HEK293 (cell line): ENCODE measurements at regions not wholly inside any gene's neighbourhood (a gene's known extent, or its start where the extent isn't known, plus 50 kb on each side); places are given as distances from the start of the nearest gene placed in this dataset.

Source experiments
- BCL11A ChIP-seq: fragments of 450-650 bp; formaldehyde crosslinking; IDR thresholded peaks from 2 replicates; pipeline ENCODE4 v1.5.1; 2016; ENCODE audit warnings: low read depth, missing biosample characterization, missing genetic modification characterization
- BCL6B ChIP-seq: fragments of 450-650 bp; formaldehyde crosslinking; IDR thresholded peaks from 2 replicates; pipeline ENCODE4 v1.5.1; 2017; ENCODE audit warnings: missing biosample characterization, missing genetic modification characterization
- HOXC10 ChIP-seq: sonication (generic); formaldehyde crosslinking; IDR thresholded peaks from 2 replicates; pipeline ENCODE4 v1.8.1; 2023; ENCODE audit warnings: mild to moderate bottlenecking, missing genetic modification reagents
- IKZF3 ChIP-seq: fragments of 450-650 bp; IDR thresholded peaks from 2 replicates; pipeline ENCODE4 v1.5.0; 2018; ENCODE audit warnings: missing biosample characterization, mild to moderate bottlenecking, missing genetic modification characterization, moderate library complexity
- KLF7 ChIP-seq: fragments of 450-650 bp; formaldehyde crosslinking; IDR thresholded peaks from 2 replicates; pipeline ENCODE4 v1.5.1; 2016; ENCODE audit warnings: missing biosample characterization, missing genetic modification characterization, borderline replicate concordance
- OVOL3 ChIP-seq: fragments of 450-650 bp; formaldehyde crosslinking; IDR thresholded peaks from 2 replicates; pipeline ENCODE4 v1.5.1; 2016; ENCODE audit warnings: missing biosample characterization, missing genetic modification characterization
- SCRT1 ChIP-seq: fragments of 450-650 bp; formaldehyde crosslinking; IDR thresholded peaks from 2 replicates; pipeline ENCODE4 v1.5.1; 2016; ENCODE audit warnings: missing biosample characterization, missing genetic modification characterization, borderline replicate concordance
- SP3 ChIP-seq: fragments of 450-650 bp; formaldehyde crosslinking; IDR thresholded peaks from 2 replicates; pipeline ENCODE4 v1.5.1; 2016; ENCODE audit warnings: missing biosample characterization, missing genetic modification characterization
- ZBTB10 ChIP-seq: fragments of 450-650 bp; formaldehyde crosslinking; IDR thresholded peaks from 2 replicates; pipeline ENCODE4 v1.5.1; 2016; ENCODE audit warnings: missing biosample characterization, missing genetic modification characterization
- ZBTB26 ChIP-seq: fragments of 450-650 bp; formaldehyde crosslinking; optimal IDR thresholded peaks from 2 replicates; pipeline ENCODE3; 2016; ENCODE audit warnings: missing biosample characterization, mild to moderate bottlenecking, missing genetic modification characterization
- ZBTB49 ChIP-seq: fragments of 450-650 bp; formaldehyde crosslinking; IDR thresholded peaks from 2 replicates; pipeline ENCODE4 v1.5.1; 2016; ENCODE audit warnings: missing biosample characterization, missing genetic modification characterization, low read depth
- ZEB2 ChIP-seq: fragments of 450-650 bp; formaldehyde crosslinking; IDR thresholded peaks from 2 replicates; pipeline ENCODE4 v1.5.1; 2016; ENCODE audit warnings: missing biosample characterization, missing genetic modification characterization
- ZNF133 ChIP-seq: fragments of 450-650 bp; formaldehyde crosslinking; IDR thresholded peaks from 2 replicates; pipeline ENCODE4 v1.5.1; 2016; ENCODE audit warnings: missing biosample characterization, missing genetic modification characterization
- ZNF16 ChIP-seq: fragments of 450-650 bp; formaldehyde crosslinking; IDR thresholded peaks from 2 replicates; pipeline ENCODE4 v1.5.1; 2016; ENCODE audit warnings: low read depth, missing biosample characterization, missing genetic modification characterization
- ZNF211 ChIP-seq: fragments of 450-650 bp; formaldehyde crosslinking; IDR thresholded peaks from 2 replicates; pipeline ENCODE4 v1.5.1; 2016; ENCODE audit warnings: low read depth, missing biosample characterization, missing genetic modification characterization
- ZNF221 ChIP-seq: fragments of 450-650 bp; formaldehyde crosslinking; IDR thresholded peaks from 2 replicates; pipeline ENCODE4 v1.5.1; 2017; ENCODE audit warnings: missing biosample characterization, missing genetic modification characterization, borderline replicate concordance
- ZNF26 ChIP-seq: fragments of 450-650 bp; formaldehyde crosslinking; IDR thresholded peaks from 2 replicates; pipeline ENCODE4 v1.5.1; 2016; ENCODE audit warnings: missing biosample characterization, missing genetic modification characterization
- ZNF341 ChIP-seq: fragments of 450-650 bp; formaldehyde crosslinking; IDR thresholded peaks from 2 replicates; pipeline ENCODE4; 2016; ENCODE audit warnings: low read depth, missing biosample characterization, missing genetic modification characterization
- ZNF391 ChIP-seq: fragments of 450-650 bp; formaldehyde crosslinking; IDR thresholded peaks from 2 replicates; pipeline ENCODE4 v1.5.1; 2016; ENCODE audit warnings: low read depth, missing biosample characterization, missing genetic modification characterization, borderline replicate concordance
- ZNF501 ChIP-seq: fragments of 450-650 bp; formaldehyde crosslinking; IDR thresholded peaks from 2 replicates; pipeline ENCODE4 v1.5.1; 2016; ENCODE audit warnings: missing biosample characterization, missing genetic modification characterization
- ZNF596 ChIP-seq: fragments of 450-650 bp; IDR thresholded peaks from 2 replicates; pipeline ENCODE4 v1.5.0; 2018; ENCODE audit warnings: missing biosample characterization, mild to moderate bottlenecking, missing genetic modification characterization, moderate library complexity
- ZNF629 ChIP-seq: fragments of 450-650 bp; formaldehyde crosslinking; IDR thresholded peaks from 2 replicates; pipeline ENCODE4 v1.5.1; 2017; ENCODE audit warnings: missing biosample characterization, missing genetic modification characterization
- ZNF645 ChIP-seq: fragments of 450-650 bp; formaldehyde crosslinking; IDR thresholded peaks from 2 replicates; pipeline ENCODE4; 2016; ENCODE audit warnings: missing biosample characterization, missing genetic modification characterization
- ZNF664 ChIP-seq: fragments of 450-650 bp; formaldehyde crosslinking; IDR thresholded peaks from 2 replicates; pipeline ENCODE4 v1.5.1; 2016; ENCODE audit warnings: missing biosample characterization, missing genetic modification characterization
- ZNF707 ChIP-seq: fragments of 450-650 bp; formaldehyde crosslinking; IDR thresholded peaks from 2 replicates; pipeline ENCODE4 v1.5.1; 2016; ENCODE audit warnings: missing biosample characterization, missing genetic modification characterization
- ZNF747 ChIP-seq: fragments of 450-650 bp; formaldehyde crosslinking; IDR thresholded peaks from 2 replicates; pipeline ENCODE4 v1.5.1; 2016; ENCODE audit warnings: missing biosample characterization, missing genetic modification characterization
- ZSCAN23 ChIP-seq: fragments of 450-650 bp; formaldehyde crosslinking; IDR thresholded peaks from 2 replicates; pipeline ENCODE4 v1.5.1; 2016; ENCODE audit warnings: missing biosample characterization, missing genetic modification characterization
- TF ChIP-seq, protein P1 (sequence below): fragments of 450-650 bp; formaldehyde crosslinking; IDR thresholded peaks from 2 replicates; pipeline ENCODE4 v1.5.1; 2016; ENCODE audit warnings: missing biosample characterization, missing genetic modification characterization

- TF ChIP-seq ZNF26 (no peak), ZNF341 (no peak), IKZF3 (tag by site-specific recombination) (no peak), ZNF16 (tag by site-specific recombination) (no peak), SP3 (tag by site-specific recombination) (peak; percentile 41; the same call in 1 of the 2 replicates), ZNF629 (tag by site-specific recombination) (peak; percentile 44; the same call in 1 of the 2 replicates), ZBTB26 (tag by site-specific recombination) (no peak), ZBTB10 (no peak), ZBTB49 (no peak), ZEB2 (tag by site-specific recombination) (peak; percentile 54; the same call in 1 of the 2 replicates), ZNF391 (no peak), KLF7 (tag by site-specific recombination) (no peak), ZNF501 (no peak), ZNF596 (tag by site-specific recombination) (no peak), ZNF645 (tag by site-specific recombination) (no peak), ZNF707 (tag by site-specific recombination) (no peak), ZNF221 (tag by site-specific recombination) (no peak), BCL11A (tag by site-specific recombination) (no peak), ZNF747 (tag by site-specific recombination) (no peak), BCL6B (tag by site-specific recombination) (no peak), OVOL3 (no peak), ZNF211 (tag by site-specific recombination) (no peak), ZNF664 (peak; percentile 99), HOXC10 (CRISPR knock-in tag) (no peak), SCRT1 (tag by site-specific recombination) (no peak), ZNF133 (0 out of 2 replicates have a peak, but pooled peaks have one; percentile 18), ZSCAN23 (tag by site-specific recombination) (no peak)
- TF ChIP-seq, protein P1, sequence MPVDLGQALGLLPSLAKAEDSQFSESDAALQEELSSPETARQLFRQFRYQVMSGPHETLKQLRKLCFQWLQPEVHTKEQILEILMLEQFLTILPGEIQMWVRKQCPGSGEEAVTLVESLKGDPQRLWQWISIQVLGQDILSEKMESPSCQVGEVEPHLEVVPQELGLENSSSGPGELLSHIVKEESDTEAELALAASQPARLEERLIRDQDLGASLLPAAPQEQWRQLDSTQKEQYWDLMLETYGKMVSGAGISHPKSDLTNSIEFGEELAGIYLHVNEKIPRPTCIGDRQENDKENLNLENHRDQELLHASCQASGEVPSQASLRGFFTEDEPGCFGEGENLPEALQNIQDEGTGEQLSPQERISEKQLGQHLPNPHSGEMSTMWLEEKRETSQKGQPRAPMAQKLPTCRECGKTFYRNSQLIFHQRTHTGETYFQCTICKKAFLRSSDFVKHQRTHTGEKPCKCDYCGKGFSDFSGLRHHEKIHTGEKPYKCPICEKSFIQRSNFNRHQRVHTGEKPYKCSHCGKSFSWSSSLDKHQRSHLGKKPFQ = no peak
- TF ChIP-seq, all 188 proteins: peak for 19
These were observed 118.4 kb upstream of the SGK1 start (continued) for GRCh38 chr6:134436281-134436815.
